Ovary (tissue), 3 donors: ENCODE measurements at regions not wholly inside any gene's neighbourhood (a gene's known extent, or its start where the extent isn't known, plus 50 kb on each side); places are given as distances from the start of the nearest gene placed in this dataset.

ENCODE experiments used
- EP300 ChIP-seq: sonication (generic); formaldehyde crosslinking; IDR thresholded peaks from one replicate; pipeline ENCODE4 v1.6.1; 2017; ENCODE audit warnings: antibody characterized with exemption
- TF ChIP-seq, protein P1 (sequence below), 3 donors: fragments of 450-650 bp in 2 of 3; fragments of 200-600 bp in 1 of 3; IDR thresholded peaks; one replicate each; pipeline versions ENCODE4 v1.5.1 to v1.8.0; 2016 to 2022; ENCODE audit warnings: antibody characterized with exemption in 3 of 3, mild to moderate bottlenecking in 1 of 3
- donor health status: DM: no; HTN: no; CAD: no.

DNA sequence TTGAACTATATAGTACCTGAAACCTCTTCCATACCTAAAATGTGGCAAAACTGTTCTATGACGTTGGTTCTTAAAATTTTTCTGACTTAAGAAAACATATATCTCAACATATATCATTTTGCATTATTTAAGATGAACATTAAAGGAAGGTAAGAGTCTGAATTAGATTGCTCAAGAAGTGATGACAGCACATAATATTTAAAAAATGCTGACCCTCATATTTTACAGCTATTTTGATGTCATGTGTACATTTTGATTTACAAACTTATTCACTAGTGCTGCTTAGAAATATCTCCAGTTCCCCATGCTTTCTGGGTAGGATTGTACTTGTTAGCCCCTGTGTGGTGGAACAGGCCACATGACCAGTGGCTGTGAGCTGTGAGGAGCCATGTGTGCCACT, 666.1 kb downstream of the SATB2 start:
- no peak for TF ChIP-seq EP300
- TF ChIP-seq, protein P1, sequence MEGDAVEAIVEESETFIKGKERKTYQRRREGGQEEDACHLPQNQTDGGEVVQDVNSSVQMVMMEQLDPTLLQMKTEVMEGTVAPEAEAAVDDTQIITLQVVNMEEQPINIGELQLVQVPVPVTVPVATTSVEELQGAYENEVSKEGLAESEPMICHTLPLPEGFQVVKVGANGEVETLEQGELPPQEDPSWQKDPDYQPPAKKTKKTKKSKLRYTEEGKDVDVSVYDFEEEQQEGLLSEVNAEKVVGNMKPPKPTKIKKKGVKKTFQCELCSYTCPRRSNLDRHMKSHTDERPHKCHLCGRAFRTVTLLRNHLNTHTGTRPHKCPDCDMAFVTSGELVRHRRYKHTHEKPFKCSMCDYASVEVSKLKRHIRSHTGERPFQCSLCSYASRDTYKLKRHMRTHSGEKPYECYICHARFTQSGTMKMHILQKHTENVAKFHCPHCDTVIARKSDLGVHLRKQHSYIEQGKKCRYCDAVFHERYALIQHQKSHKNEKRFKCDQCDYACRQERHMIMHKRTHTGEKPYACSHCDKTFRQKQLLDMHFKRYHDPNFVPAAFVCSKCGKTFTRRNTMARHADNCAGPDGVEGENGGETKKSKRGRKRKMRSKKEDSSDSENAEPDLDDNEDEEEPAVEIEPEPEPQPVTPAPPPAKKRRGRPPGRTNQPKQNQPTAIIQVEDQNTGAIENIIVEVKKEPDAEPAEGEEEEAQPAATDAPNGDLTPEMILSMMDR (IDR thresholded peaks at IDR 0.05) = no peak
